Vagina (tissue), 2 donors: ENCODE measurements at regions not wholly inside any gene's neighbourhood (a gene's known extent, or its start where the extent isn't known, plus 50 kb on each side); places are given as distances from the start of the nearest gene placed in this dataset.

Experiments used
- DNase-seq, 2 donors: peaks; one replicate each; pipeline ENCODE4 v3.0.0-alpha.2; 2017; ENCODE audit errors: extremely low spot score in 2 of 2
- H3K27ac ChIP-seq: fragments of 200-600 bp; sonication (generic); one replicate; pipeline ENCODE4 v1.5.1; 2019
- H3K27me3 ChIP-seq: fragments of 200-600 bp; sonication (generic); one replicate; pipeline ENCODE4 v1.5.1; 2019
- H3K36me3 ChIP-seq, 2 donors: fragments of 200-600 bp; sonication (generic); one replicate each; pipeline ENCODE4 v1.5.1; 2017 to 2019
- H3K4me1 ChIP-seq: fragments of 200-600 bp; sonication (generic); one replicate; pipeline ENCODE4 v1.5.1; 2019
- H3K4me3 ChIP-seq, 2 donors: fragments of 200-600 bp; sonication (generic); 1 replicate in 1 of 2; 2 replicates in 1 of 2; pipeline ENCODE4 v1.5.1; 2016 to 2019
- H3K9me3 ChIP-seq: fragments of 200-600 bp; sonication (generic); one replicate; pipeline ENCODE4 v1.5.1; 2019
- CTCF ChIP-seq, 3 experiments: fragments of 450-650 bp in 2 of 3; fragments of 200-600 bp in 1 of 3; sonication (generic) in 1 of 3; IDR thresholded peaks; one replicate each; pipeline ENCODE4 v1.5.1; 2017 to 2019; ENCODE audit warnings: antibody characterized with exemption in 3 of 3, mild to moderate bottlenecking in 2 of 3, moderate library complexity in 2 of 3
- POLR2A ChIP-seq, 2 donors: fragments of 450-650 bp; IDR thresholded peaks; one replicate each; pipeline ENCODE4 v1.6.1; 2017; ENCODE audit warnings: antibody characterized with exemption in 2 of 2, mild to moderate bottlenecking in 2 of 2, moderate library complexity in 2 of 2
- POLR2AphosphoS5 ChIP-seq, 2 donors: sonication (generic); formaldehyde crosslinking; IDR thresholded peaks; one replicate each; pipeline ENCODE4 v1.9.0; 2017; ENCODE audit warnings: antibody characterized with exemption in 2 of 2, mild to moderate bottlenecking in 2 of 2, low read depth in 1 of 2; ENCODE audit not compliant: insufficient read depth in 1 of 2
- intact Hi-C: fragments of 100-400 bp; cut with DNase I; formaldehyde crosslinking; loops from one replicate; pipeline ENCODE4 v1.15.1; 2023

GRCh38 chr3:28844298-28845005 lies 436.4 kb upstream of the RBMS3 start:
- no peaks in the 10 kb centered on the region for H3K36me3 ChIP-seq
- no peaks in the 10 kb centered on the region for H3K4me1 ChIP-seq
- H3K27ac ChIP-seq, result no peak overlapping the region
- intact Hi-C loops, result no loop called here
- no peaks in the 10 kb centered on the region for H3K27me3 ChIP-seq
- DNase-seq, result no peak
- no peak for TF ChIP-seq POLR2A (IDR thresholded peaks at IDR 0.05)
- no peak for TF ChIP-seq CTCF (IDR thresholded peaks at IDR 0.05)
- no peak for TF ChIP-seq POLR2AphosphoS5 (IDR thresholded peaks at IDR 0.05; ENCODE audit: insufficient read depth in 1 of 2, low read depth in 1 of 2)
- H3K9me3 ChIP-seq, result no peaks in the 10 kb centered on the region
- H3K4me3 ChIP-seq, result no peak overlapping the region

GRCh38 chr3:28845006-28845324 lies 435.9 kb upstream of the RBMS3 start:
- no peaks in the 10 kb centered on the region for H3K9me3 ChIP-seq
- DNase-seq, result no peak
- TF ChIP-seq POLR2A (IDR thresholded peaks at IDR 0.05) (no peak), POLR2AphosphoS5 (IDR thresholded peaks at IDR 0.05; ENCODE audit: insufficient read depth in 1 of 2, low read depth in 1 of 2) (no peak), CTCF (IDR thresholded peaks at IDR 0.05) (no peak)
- no peaks in the 10 kb centered on the region for H3K4me1 ChIP-seq
- intact Hi-C loops, result no loop called here
- no peak overlapping the region for H3K27ac ChIP-seq
- no peaks in the 10 kb centered on the region for H3K36me3 ChIP-seq
- H3K4me3 ChIP-seq, result no peak overlapping the region
- H3K27me3 ChIP-seq, result no peaks in the 10 kb centered on the region

- intact Hi-C loops, result no loop called here
- no peak overlapping the region for H3K27ac ChIP-seq
- no peaks in the 10 kb centered on the region for H3K36me3 ChIP-seq
- no peak overlapping the region for H3K4me3 ChIP-seq
- H3K4me1 ChIP-seq, result no peaks in the 10 kb centered on the region
- DNase-seq, result no peak
- H3K27me3 ChIP-seq, result no peaks in the 10 kb centered on the region
- H3K9me3 ChIP-seq, result no peaks in the 10 kb centered on the region
- TF ChIP-seq CTCF (IDR thresholded peaks at IDR 0.05) (no peak), POLR2AphosphoS5 (IDR thresholded peaks at IDR 0.05; ENCODE audit: insufficient read depth in 1 of 2, low read depth in 1 of 2) (no peak), POLR2A (IDR thresholded peaks at IDR 0.05) (no peak)
Observed at GRCh38 chr3:28846971-28847478, 433.8 kb upstream of the RBMS3 start.

GRCh38 chr3:28847736-28848135 lies 433.1 kb upstream of the RBMS3 start:
- Histone ChIP-seq H3K27ac (no peak overlapping the region), H3K27me3 (no peaks in the 10 kb centered on the region), H3K4me3 (no peak overlapping the region), H3K4me1 (no peaks in the 10 kb centered on the region), H3K9me3 (no peaks in the 10 kb centered on the region), H3K36me3 (no peaks in the 10 kb centered on the region)
- intact Hi-C loops, result no loop called here
- DNase-seq, result no peak
- TF ChIP-seq CTCF (IDR thresholded peaks at IDR 0.05) (no peak), POLR2AphosphoS5 (IDR thresholded peaks at IDR 0.05; ENCODE audit: insufficient read depth in 1 of 2, low read depth in 1 of 2) (no peak), POLR2A (IDR thresholded peaks at IDR 0.05) (no peak)

- Histone ChIP-seq H3K27me3 (no peaks in the 10 kb centered on the region), H3K9me3 (no peaks in the 10 kb centered on the region), H3K4me1 (no peaks in the 10 kb centered on the region), H3K4me3 (no peak overlapping the region), H3K36me3 (no peaks in the 10 kb centered on the region), H3K27ac (no peak overlapping the region)
- intact Hi-C loops, result no loop called here
- TF ChIP-seq CTCF (IDR thresholded peaks at IDR 0.05) (no peak), POLR2A (IDR thresholded peaks at IDR 0.05) (no peak), POLR2AphosphoS5 (IDR thresholded peaks at IDR 0.05; ENCODE audit: insufficient read depth in 1 of 2, low read depth in 1 of 2) (no peak)
- no peak for DNase-seq
Observed at GRCh38 chr3:28850186-28850585, 430.7 kb upstream of the RBMS3 start.
